ENCODE measurements at regions not wholly inside any gene's neighbourhood (a gene's known extent, or its start where the extent isn't known, plus 50 kb on each side); places are given as distances from the start of the nearest gene placed in this dataset.

DNA sequence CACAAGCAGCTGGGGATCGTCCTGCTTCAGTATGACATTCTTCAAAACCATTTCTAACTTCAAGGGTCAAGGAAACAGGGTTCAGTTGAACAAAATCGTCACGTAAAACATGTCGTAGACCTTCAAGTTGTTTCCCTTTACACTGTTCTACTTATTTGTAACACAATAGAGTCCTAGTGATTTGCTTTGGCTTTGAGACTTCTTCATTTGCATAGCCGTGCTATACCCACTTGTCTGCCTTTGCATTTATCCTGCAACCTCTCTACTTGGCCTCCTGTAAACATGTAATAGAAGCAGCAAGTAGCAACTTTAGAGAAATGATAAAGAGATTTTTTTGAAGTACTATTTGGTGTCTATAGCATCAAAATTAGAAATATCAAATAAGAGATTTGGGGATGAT is 194.9 kb downstream of the SLC7A11 start:
- DNase-seq (ENCODE audit: low spot score) = no peak
- ATAC-seq (ENCODE audit: low FRiP score) = no peak
- no peak for TF ChIP-seq CTCF (IDR thresholded peaks at IDR 0.05)

DNA sequence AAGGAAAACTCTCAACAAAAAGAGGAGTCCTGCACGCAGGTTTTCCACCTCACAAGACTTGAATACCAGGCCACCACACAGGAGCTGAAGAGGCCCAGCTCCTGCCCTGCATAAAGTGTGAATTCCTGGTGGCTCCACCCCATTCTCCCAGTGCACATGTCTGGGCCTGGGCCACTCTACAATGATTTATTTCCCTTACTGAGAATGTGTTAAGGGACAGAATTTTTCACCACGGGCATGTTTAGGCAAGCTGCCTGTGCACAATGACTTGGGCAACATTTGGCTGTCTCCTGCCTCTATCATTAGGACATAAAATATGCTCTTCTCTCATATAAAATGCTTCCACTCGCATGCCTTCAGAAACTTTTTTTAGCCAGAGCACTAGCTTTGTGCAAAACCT is 197.1 kb downstream of the SLC7A11 start:
- ATAC-seq (ENCODE audit: low FRiP score) (no peak), DNase-seq (ENCODE audit: low spot score) (no peak)
- no peak for TF ChIP-seq CTCF (IDR thresholded peaks at IDR 0.05)

- ATAC-seq (ENCODE audit: low FRiP score) = no peak
- DNase-seq (ENCODE audit: low spot score) = no peak
- no peak for TF ChIP-seq CTCF (IDR thresholded peaks at IDR 0.05)
Measured at GRCh38 chr4:138039010-138039409, 203.1 kb downstream of the SLC7A11 start.

DNA sequence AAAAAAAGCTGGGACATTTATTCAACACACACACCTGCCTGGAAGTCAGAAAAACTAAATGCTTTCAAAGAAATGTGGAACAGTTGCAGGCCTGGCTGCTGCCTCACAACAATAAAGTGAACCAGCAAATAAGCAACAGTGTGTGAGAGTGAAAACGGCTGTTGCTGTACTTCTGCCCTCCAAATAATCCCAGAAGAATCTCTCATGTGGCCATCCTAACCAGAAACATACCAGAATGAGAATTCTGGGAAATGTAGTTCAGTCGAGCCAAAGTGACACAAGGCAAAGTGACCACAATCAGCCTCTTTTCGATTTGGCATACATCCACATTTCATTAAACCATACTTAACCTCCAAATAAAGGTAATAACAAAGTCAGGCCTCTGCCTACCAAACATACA is 204.5 kb downstream of the SLC7A11 start:
- DNase-seq (ENCODE audit: low spot score) (no peak), ATAC-seq (ENCODE audit: low FRiP score) (no peak)
- no peak for TF ChIP-seq CTCF (IDR thresholded peaks at IDR 0.05)

DNA sequence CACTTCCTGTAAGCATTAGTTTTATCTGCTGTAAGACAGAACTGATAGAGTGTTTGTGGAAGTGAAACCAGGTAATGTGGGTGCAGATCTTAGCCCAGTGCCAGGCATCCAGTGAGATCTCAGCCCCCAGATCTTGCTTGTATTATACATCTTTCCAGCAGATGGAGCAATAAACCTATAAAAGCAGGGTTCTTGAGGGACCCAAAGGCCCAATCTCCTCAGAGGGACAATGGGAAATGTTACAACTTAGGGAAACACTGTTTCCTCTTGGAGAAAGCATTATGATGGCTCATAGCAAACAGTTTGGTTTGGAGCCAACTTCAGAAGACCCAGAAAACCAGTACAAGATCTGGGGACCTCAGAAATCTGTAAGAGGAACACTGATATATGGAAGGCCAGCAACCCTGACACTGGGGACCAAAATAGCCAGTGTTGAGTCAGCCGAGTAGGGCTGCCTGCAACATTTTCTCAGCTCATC is 206.3 kb downstream of the SLC7A11 start:
- no peak for DNase-seq (ENCODE audit: low spot score)
- TF ChIP-seq CTCF (IDR thresholded peaks at IDR 0.05) = no peak
- ATAC-seq (ENCODE audit: low FRiP score) = peak; percentile 71

DNA sequence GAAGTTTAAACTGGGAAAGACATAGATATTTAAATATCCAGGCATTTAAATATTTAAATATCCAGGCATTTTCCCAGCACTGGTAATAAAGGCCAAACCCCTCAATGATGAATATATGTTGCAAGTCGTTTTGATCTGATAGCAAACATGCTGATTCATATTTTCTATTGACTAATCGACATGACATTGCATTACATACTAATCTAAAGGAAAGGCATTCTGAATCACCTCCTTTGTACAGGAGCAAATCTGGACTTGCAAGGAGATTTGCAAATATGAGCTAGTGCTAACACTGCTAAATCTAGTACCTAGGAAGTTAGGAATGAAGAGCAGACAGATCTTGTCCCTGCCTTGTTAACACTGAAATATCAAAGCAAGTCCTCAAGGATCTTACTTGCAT is 207.3 kb downstream of the SLC7A11 start:
- DNase-seq (ENCODE audit: low spot score) (no peak), ATAC-seq (ENCODE audit: low FRiP score) (no peak)
- no peak for TF ChIP-seq CTCF (IDR thresholded peaks at IDR 0.05)

GRCh38 chr4:138032222-138032621 is 209.9 kb downstream of the SLC7A11 start:
- TF ChIP-seq CTCF (IDR thresholded peaks at IDR 0.05) = no peak

More at GRCh38 chr4:138032222-138032621, 209.9 kb downstream of the SLC7A11 start:
- no peak for ATAC-seq (ENCODE audit: low FRiP score)
- DNase-seq (ENCODE audit: low spot score) = no peak

Measured in omental fat pad (tissue), 3 donors.